ENCODE measurements at regions not wholly inside any gene's neighbourhood (a gene's known extent, or its start where the extent isn't known, plus 50 kb on each side); places are given as distances from the start of the nearest gene placed in this dataset.

- intact Hi-C loops (cut with DNase I) = no loop called here
Observed at GRCh38 chr5:167861129-167861927, 430.1 kb upstream of the WWC1 start.

DNA sequence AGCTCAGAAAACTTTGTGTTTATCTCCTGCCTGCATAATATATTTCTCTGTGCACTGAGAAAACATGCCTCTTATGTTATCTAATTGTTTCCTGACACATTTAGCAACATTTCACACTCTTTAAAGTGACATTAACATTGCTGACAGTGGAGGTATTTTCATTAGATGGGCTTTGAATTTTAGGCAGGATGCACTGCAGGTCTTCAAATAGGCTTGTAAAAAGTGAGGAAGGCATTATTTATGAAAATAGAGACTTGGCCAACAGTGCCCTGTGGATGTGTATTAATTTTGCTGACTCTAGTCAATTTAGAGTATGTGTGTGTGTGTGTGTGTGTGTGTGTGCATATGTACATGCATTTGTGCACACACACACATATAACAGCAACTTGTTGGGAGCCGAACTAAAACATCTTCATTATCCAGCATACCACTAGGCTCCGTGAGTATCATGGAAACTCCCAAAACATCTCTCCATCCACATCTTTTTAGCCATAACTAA, 429.5 kb upstream of the WWC1 start:
- no peak for ATAC-seq
- intact Hi-C loops (cut with DNase I) = no loop called here

More at GRCh38 chr5:167861129-167861927, 430.1 kb upstream of the WWC1 start:
- ATAC-seq (no peak), DNase-seq (peak; percentile 21)

GRCh38 chr5:167863883-167864282, 427.6 kb upstream of the WWC1 start:
- ATAC-seq (no peak), DNase-seq (no peak)
- intact Hi-C loops (cut with DNase I) = no loop called here

More for the DNA sequence above, 429.5 kb upstream of the WWC1 start:
- no peak for DNase-seq

DNA sequence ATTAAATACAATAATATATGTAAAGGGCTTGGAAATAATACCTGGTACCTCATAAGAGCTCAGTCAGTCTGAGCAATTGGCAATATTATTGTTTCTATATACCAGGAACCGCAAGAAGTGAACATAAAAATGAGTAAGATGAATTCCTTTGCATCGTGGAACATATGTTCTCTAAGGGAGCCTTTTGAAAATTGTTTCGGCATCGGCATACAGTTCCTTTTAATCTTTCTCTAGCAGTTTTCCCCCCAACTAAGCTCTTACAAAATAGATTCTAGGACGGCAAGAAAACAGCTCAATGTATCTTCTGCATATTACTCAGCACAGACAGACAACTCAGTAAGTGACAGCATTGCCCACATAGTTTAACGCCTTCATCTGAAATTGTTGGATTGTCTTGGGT, 426.6 kb upstream of the WWC1 start:
- DNase-seq (no peak), ATAC-seq (no peak)
- intact Hi-C loops (cut with DNase I) = no loop called here

- intact Hi-C loops (cut with DNase I) = no loop called here
- ATAC-seq = no peak
- DNase-seq = no peak
Observed at GRCh38 chr5:167866797-167867196, 424.6 kb upstream of the WWC1 start.

DNA sequence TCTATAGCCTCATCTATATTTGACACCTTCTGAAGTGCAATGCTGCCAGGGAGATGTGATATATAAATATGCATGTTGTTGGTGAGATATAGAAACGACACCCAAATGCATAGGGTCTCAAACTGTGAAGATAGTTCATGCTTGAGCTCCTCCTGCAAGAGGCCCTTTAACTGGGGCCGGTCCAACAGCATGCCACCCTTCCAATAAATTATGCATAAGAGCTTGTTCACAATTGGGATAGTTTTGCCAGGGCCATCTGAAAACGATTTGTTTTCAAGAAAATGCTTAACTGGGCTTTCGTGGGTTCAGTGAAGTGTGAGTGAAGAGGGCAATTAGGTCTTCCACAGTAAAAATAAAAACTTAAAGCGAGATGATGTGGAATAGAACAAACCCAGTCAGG, 424.2 kb upstream of the WWC1 start:
- DNase-seq (no peak), ATAC-seq (no peak)
- intact Hi-C loops (cut with DNase I) = no loop called here

DNA sequence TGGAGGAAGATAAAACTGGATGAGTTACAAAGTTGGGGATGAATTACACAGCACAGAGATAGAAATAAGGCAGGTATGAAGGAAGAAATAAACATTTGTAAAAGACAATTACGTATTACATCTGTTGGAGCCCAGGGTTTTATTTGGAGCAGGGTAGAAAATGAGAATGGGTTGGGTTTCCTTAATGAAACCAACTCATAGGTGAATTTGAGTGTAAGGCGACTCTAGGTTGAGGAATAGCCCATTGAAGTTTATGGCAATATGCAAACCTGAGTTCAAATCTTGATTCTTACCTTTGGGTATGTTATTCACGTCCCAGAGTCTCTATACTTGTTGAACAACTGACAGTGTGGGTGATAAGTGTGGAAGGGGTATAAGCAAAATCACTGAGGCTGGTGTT, 422.3 kb upstream of the WWC1 start:
- no peak for ATAC-seq
- intact Hi-C loops (cut with DNase I) = no loop called here
- no peak for DNase-seq

- intact Hi-C loops (cut with DNase I) = no loop called here
- DNase-seq (no peak), ATAC-seq (no peak)
Observed at GRCh38 chr5:167870055-167870454, 421.4 kb upstream of the WWC1 start.

GRCh38 chr5:167871091-167871490, 420.4 kb upstream of the WWC1 start:
- DNase-seq (no peak), ATAC-seq (no peak)
- intact Hi-C loops (cut with DNase I) = no loop called here

GRCh38 chr5:167872791-167873190, 418.7 kb upstream of the WWC1 start:
- ATAC-seq = no peak
- no peak for DNase-seq
- intact Hi-C loops (cut with DNase I) = no loop called here

GRCh38 chr5:167877114-167877722, 414.2 kb upstream of the WWC1 start:
- ATAC-seq = no peak
- DNase-seq = no peak
- intact Hi-C loops (cut with DNase I) = no loop called here

GRCh38 chr5:167877924-167878323, 413.5 kb upstream of the WWC1 start:
- intact Hi-C loops (cut with DNase I) = no loop called here
- ATAC-seq (no peak), DNase-seq (no peak)

DNA sequence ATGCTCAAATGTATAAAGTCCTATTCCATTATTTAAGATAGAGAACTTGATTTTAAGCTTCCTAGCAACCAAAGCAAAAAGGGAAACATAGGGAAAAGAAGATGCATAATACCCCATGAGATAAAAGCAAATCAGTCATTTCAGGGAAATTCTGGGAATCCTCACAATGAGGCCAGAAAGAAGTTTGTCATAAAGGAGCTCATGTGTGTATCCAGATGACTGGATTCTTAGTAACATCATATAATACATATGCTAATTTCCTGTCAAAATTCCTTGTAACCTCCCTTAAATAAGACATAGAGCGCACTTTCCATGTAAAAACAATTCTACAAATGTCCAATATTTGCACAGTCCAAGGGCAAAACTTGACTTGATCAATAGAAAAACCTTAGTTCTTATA, 411.0 kb upstream of the WWC1 start:
- no peak for ATAC-seq
- intact Hi-C loops (cut with DNase I) = no loop called here

GRCh38 chr5:167881041-167881440, 410.4 kb upstream of the WWC1 start:
- intact Hi-C loops (cut with DNase I) = no loop called here
- no peak for ATAC-seq
- DNase-seq = no peak

More for the DNA sequence above, 411.0 kb upstream of the WWC1 start:
- no peak for DNase-seq

- no peak for ATAC-seq
- intact Hi-C loops (cut with DNase I) = no loop called here
- no peak for DNase-seq
Observed at GRCh38 chr5:167886196-167886595, 405.2 kb upstream of the WWC1 start.

GRCh38 chr5:167888393-167888792, 403.1 kb upstream of the WWC1 start:
- DNase-seq (no peak), ATAC-seq (no peak)
- intact Hi-C loops (cut with DNase I) = no loop called here

- ATAC-seq = no peak
- intact Hi-C loops (cut with DNase I) = no loop called here
- no peak for DNase-seq
Observed at GRCh38 chr5:167889276-167889675, 402.2 kb upstream of the WWC1 start.

DNA sequence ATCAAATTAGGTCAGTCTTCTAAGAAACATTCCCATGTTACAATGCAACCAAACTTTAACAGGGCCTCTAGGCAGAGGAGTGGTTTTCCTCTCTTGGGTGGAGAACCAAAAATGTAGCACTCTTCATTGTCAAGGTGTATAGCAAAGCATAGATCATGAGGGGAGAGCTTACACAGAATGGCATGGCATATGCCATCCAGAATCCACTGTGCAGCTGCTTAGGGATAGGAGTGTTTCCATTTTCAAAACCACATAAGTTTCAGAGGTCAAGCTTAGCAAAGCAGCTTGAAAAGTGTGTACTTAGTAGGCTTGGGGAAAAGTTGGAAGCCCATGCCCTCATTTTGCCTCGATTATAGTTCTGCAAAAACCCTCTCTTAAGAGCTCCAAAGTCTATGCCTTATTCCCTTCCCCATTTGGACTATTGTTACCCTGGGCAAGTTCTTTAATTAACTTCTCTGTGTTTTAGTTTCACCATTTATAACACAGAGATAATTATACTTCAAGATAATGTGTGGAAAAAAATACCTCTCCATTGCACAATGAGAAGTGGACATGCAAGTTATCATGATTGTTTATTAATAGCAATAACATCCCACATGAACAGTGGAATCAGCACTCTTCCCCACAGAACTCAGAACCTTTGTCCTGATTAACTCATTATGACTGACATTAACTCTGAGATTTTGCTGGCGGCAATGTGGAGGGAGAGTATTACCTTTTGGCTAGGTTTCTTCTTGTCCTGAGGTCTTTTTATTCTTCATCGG, 398.9 kb upstream of the WWC1 start:
- DNase-seq (no peak), ATAC-seq (peak; percentile 12 to 30)
- intact Hi-C loops (cut with DNase I) = no loop called here

GRCh38 chr5:167893271-167893670, 398.2 kb upstream of the WWC1 start:
- ATAC-seq = no peak
- no peak for DNase-seq
- intact Hi-C loops (cut with DNase I) = no loop called here

All from left cardiac atrium (tissue), 4 donors.